GM19324 (cell line): ENCODE measurements at regions not wholly inside any gene's neighbourhood (a gene's known extent, or its start where the extent isn't known, plus 50 kb on each side); places are given as distances from the start of the nearest gene placed in this dataset.

Experiments used
- ATAC-seq: cut with Tn5 transposase; IDR thresholded peaks from one replicate; pipeline ENCODE4 v1.9.1; 2021; ENCODE audit warnings: mild to moderate bottlenecking, moderate library complexity; ENCODE audit not compliant: unreplicated experiment, low FRiP score

DNA sequence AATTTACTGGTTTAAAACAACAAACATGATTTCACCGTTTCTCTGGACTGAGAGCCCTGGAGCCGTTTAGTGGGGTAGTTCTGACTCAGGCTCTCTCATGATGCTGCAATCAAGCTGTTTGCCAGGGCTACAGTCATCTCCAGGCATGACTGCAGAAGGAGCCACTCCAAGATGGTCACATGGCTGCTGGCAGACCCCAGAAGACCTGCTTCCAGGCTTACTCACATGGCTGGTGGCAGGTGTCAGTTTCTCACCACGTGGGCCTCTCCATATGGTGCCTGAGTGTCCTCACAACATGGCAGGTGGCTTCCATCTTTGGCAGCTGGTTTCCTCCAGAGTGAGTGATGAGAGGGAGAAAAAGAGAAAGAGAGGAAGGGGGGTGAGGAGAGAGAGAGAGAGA is 378.3 kb upstream of the RGMA start:
- no peak for ATAC-seq

DNA sequence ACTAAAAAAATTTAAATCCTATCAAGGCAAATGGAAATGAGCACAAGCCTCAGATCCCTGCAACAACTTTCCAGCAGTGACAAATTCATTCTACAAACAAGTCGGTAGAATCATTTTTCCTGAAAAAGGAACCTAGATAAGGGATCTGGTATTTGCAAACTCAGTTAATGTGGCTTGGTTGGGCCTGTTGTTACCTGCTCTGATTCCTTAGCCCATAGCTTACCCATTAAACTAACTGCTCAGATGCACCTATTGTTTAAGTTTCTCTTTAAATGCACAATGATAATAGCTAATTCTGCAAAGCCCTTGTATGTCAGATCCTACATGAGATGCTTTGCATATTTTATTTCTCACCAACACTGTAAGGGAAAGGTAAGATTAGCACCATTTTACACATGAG is 377.4 kb upstream of the RGMA start:
- ATAC-seq: no peak

DNA sequence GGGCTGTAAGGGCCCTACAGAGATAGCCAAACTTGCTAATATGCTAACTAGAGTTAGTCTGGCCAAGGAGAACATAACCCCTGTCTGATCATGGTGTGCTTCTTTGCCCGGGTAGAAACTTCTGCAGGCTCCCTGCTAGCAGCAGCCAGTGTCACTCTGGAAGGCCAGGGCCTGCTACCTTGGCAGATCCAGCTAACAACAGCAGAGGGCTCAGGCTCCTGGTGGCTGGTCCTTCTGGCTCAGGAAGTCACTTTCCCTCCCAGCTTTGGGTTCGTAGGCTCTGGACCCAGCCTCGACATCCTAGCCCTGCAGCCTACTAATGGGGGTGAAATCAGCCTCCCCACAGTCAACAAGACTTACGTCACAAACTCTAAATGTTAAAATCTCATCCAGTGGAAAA is 373.7 kb upstream of the RGMA start:
- ATAC-seq: no peak

DNA sequence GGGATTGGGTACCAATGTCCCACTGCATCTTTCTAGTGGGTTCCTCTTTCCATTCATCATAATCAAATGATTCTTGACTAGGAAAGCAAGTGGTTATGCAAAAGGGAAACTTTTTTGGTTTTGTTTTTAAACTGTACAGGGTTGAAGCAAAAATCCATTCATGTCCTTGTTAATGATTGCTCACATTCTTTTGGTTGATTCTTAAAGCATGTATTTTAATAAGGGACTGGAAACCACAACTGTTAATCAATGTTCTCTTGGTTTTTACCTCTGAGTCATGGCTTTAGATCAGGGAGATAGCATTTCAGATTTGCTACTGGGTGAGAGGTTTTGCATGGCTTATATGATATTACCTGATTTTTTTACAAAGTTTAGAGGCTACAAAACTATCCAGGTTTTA is 371.7 kb upstream of the RGMA start:
- ATAC-seq: no peak

DNA sequence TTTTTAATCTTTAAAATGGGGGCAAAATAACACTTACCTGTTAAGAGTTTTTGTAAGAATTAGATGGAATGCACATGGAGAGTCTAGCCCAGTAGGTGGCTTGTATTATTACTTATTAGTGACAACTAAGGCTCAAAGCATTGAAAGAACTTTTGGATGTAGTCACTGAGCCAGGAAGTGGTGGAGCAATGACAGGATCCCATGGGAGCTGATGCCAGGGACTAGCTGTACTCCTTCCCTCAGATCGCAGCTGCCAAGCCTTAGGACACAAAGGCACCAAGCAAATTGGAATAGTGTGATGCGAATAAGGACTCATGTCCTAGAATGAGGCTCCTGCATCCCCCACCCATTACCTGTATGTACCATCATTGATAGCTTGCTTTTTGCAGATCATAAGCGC is 370.4 kb upstream of the RGMA start:
- no peak for ATAC-seq

DNA sequence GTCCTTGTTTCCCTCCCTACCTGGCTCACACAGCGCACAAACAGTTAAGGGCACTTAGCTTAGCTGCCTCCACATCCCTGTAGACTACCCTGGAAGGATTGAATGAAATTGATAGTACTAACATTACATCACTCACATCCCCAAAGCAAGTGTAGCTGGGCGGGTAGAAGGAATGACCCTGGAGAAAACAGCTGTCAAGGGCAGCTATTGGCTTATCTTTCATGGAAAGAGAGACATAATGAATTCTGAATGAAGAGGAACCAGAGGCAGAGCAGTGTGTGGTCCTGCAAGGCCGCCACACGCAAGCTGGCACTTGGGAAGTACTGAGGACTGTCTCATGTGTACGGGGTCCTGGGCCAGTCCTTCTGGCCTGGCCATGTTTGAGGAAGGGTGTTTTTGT is 369.6 kb upstream of the RGMA start:
- no peak for ATAC-seq

DNA sequence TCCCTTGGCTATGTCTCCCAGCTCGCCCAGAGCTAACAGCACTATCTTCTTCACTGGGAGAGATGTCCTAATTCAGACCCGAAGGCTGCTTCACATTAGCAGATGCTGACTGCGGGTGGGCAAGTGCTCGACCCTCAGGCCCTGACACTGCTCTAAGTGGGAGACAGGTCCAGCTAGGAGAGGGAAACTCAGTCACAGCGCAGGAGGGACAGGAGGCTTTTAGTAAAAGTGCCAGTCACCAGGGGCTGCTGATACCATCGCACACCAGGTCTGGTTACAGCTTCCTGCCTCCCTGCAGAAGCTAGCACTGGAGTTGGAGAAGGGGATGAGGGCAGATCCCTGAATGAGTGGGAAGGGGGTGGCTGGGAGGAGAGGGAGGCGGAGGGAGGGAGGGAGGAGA is 365.8 kb upstream of the RGMA start:
- ATAC-seq: no peak

DNA sequence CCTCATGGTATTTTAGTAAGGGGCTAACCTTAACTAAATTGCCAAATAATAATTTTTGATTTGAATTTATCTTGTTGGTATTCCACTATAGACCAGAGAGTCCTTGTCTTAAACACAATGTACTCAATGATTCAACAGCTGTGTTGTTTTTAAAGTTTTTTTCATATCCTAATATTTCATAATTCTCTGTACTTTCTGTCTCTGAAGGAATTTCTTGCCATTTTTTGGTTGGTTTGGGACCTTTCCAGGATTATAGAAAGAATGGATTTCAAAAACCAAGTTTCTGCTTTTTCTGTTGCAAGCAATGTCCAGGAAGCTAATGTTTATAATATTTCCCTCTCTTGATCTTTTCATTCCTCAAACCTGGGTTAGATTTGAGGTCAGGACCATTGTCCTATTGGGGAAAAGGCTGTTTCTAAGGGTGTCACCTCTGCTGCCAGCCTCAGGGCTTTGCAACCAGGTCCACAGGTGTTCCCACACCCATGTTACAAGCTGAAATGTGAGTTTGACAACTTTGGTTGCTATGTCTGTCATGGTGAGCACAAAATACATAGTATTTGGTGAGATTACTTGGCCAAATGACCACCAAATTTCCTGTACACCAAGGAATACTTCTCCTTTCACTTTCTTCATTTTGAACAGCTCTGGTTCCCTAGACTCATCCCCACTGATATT is 363.7 kb upstream of the RGMA start:
- ATAC-seq: no peak

DNA sequence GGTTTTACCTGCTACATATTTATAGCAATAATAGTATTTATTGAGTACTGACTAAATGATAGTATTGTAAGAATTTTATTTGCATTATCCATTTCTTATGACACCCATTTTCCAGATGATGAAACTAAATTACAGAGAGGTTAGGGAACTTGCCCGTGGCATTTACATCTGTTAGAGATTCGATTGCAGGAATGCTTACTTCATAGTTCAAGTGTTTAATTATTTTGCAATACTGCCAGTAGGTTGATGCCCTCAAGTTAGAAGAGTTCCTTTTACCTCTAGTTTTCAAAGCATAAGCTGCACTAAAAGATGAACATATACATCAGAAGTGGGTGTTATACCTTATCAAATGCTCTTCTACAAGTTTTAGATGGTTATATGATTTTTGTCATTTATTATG is 362.8 kb upstream of the RGMA start:
- no peak for ATAC-seq

DNA sequence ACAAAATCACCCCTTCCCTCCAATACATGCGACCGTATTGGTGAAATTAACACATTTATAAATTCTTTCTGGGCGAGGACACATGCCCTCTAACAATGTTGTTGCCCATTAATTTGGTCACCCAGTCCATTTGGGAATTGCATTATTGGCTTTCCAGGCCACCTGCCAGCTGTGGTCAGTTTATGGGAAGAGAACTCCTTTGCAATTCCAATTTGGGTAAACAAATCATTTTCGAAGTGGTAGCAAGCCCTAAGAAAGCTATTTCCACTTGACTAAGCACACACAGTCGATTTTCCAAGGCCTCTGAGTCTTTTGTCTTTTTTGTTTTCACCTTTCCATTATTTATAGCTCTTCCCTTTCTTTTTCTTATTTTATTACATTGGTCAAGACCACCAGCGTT is 362.3 kb upstream of the RGMA start:
- no peak for ATAC-seq

DNA sequence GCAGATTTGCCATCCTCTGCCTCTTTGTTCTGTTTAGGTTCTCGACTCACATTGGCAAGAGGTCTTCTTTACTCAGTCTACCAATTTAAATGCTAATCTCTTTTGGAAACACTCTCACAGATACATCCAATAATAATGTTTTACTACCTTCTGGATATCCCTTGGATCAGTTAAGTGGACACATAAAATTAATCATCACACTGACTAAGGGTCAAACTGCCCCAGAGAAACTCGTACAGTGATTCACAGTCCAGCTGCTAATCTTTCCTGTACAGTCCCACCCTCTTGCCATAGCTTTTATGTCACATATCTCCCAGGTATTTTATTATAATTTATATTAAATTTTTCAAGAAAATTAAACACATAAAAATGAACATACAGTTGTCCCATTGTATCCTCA is 360.8 kb upstream of the RGMA start:
- no peak for ATAC-seq

DNA sequence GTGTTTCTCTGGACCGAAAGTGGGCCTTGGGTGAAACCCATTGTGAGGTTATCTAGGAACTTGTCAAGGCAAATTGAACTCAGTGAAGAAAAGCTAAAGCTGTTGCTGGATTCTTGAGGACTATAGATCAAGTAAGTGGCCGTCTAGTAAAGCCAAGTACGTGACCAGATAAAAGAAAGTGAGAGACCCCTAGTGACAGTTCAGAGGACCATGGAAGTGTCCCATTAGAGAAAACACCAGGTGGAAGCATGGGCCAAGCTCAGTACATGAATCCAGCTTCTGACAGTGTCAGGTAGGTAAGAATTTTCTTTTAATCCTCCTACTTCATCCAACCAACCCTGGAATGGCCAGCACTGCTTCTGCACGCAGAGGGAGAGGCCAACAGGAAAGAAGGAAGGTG is 349.3 kb upstream of the RGMA start:
- no peak for ATAC-seq

DNA sequence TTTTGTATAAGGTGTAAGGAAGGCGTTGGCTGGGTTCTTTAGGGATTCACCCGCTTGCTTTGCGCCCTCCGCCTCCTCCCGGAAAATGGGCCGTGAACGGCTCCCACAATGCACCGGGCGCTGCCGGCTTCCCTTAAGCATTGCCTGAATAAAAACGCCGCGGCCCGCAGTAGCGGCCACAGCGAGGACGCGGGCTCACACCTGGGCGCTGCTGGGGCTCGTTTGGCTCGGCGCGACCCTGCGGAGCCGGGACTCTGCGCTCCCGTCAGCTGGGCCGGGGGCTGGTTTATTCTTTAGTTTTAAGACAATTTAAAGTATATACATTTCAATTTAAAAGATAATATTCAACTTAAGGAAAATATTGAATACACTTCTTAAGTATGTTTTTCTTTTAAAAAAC is 343.5 kb upstream of the RGMA start:
- no peak for ATAC-seq

DNA sequence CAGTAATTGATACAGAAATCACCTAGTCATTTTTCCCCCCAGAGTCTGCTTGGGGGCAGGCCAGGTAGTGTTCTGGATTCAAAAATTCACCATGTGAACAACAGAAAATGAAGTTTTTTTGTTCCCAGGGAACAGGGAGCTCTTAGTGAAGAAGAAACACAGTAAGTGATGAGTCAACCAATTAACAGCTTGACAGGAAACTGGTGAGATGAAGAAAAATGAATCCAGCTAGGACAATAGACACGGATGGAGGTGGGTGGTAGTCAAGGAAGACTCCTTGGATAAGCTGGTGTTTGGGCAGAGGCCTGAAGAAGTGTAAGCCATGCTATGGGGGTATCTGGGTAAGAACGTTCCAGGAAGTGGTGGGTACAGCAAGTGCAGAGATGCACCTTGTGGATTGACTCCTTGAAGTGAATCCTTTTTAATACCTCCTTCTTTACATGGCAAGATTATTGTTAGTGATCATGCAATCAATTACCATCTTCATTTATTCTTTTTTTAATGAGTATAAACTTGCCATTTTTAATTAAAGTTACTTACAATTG is 339.9 kb upstream of the RGMA start:
- ATAC-seq: no peak

DNA sequence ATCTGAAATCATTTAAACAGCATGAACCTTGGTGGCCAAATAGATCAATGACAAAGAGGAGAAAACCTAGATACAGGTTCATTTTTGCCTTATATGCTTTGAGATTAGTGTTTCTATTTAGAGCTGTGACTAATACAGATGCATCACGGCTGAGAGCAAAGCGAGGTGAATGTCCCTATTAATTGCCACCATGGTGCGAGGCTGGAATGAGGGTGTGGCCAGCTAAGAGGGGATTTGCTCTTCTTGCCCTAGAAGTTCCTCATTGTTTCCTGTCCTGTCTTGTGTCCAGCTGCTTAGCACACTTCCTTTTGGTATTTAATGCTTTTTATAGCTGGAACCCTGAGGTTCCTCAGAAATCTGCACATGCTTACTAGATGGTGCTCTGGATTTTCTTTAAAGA is 339.1 kb upstream of the RGMA start:
- ATAC-seq: no peak

DNA sequence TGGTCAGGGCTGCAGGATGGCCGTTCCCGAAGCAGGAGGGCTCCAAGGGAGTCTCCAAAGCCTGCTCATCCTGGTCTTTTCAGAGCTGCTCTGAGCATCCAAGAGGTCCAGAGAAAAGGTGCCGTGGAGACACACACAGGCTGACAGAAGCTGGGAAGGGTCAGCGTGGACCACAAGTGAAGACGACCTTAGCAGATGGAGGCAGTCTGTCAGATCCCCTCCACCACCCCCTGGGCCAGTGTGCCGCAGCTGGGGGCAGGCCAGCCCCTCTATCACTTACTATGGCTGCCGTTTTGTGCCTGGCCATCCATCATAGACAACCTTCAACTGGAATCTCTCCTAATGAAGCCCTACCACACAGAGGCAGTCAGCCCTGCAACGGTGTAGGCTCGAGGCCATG is 335.1 kb upstream of the RGMA start:
- ATAC-seq: no peak

DNA sequence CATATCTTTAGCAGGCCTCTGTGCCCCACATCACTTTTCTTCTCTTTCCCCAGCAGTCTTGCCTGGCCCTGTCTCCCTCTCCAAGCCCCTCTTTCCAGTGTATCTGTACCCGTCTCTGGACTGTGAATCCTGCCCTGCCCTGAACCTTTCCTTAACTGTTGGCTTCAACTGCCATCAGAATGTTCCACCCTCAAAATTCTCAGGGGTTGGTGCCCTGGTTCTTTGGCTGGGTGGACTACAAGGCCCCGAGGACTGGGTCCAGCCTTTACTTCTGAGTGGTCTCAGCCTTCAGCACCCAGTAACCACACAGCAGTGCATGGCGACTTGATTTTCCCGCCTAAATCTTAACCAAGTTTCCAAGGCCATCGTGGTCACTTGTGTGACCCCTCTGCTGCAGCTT is 333.5 kb upstream of the RGMA start:
- no peak for ATAC-seq

DNA sequence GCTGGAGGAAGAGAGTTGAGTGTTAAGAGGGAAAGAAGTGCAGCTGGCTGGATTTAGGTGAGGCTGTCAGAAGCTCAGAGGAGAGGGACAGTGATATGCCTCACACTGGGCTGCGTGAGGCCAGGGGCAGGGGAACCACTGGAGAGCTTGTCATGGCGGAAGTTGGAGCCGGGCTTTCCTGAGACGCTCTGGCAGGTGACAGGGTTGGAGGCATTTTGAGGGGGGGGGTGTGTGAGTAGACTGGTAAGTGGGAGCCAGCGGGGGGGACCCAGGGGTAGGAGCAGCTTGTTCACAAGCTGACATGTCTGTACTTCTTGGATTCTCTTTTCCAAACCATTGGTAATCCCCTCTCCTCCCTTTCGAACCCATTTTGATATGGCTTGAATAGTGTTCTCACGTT is 331.5 kb upstream of the RGMA start:
- no peak for ATAC-seq

DNA sequence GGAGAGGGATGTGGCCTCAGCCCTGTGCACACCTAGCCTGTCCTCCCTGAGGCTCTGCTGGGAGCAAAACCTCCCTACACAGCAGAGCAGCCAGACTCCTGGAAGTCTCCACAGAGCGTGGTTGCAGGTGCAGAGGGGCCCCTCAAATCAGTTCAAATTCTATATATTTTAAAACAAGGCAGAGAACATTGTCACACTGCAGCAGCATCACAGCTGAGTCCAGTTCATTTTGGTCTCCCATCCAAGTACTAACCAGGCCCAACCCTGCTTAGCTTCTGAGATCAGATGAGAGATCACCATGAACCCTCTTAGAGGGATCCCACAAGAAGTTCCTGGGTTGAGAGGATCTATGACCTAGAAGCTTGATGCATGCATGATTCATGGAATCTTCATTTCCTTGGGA is 331.0 kb upstream of the RGMA start:
- ATAC-seq: no peak

DNA sequence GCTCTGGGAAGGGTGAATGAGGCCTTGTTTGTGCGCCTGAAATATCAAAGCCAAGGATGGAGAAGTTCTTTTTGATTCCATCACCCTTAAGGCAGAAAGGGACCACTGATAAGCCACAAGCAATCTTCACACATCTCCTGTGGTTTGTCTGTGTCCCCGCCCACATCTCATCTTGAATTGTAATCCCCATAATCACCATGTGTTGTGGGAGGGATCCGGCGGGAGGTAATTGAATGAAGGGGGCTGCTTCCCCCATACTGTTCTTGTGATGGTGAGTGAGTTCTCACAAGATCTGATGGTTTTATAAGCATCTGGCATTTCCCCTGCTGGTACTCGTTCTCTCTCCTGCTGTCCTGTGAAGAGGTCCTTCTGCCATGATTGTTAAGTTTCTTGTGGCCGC is 329.6 kb upstream of the RGMA start:
- ATAC-seq: no peak

DNA sequence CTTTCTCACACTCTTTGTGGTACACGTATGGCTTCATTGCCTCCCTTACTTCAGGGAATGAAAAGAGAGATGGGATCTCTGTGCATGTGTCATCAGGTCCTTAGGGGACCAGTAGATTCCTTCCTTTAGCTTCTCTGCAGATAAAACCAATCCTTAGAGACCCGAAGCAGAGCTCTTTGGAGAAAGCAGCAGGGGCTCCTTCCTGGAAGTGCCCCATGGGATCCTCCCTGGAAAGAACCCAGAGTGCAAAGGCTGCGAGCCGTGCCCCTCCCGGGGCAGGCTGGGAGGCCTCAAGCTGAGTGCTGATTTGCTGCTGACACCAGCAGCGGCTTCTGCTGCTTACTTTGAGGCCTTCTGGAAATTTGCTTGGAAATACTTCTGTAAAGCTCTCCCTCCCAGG is 328.6 kb upstream of the RGMA start:
- ATAC-seq: no peak

DNA sequence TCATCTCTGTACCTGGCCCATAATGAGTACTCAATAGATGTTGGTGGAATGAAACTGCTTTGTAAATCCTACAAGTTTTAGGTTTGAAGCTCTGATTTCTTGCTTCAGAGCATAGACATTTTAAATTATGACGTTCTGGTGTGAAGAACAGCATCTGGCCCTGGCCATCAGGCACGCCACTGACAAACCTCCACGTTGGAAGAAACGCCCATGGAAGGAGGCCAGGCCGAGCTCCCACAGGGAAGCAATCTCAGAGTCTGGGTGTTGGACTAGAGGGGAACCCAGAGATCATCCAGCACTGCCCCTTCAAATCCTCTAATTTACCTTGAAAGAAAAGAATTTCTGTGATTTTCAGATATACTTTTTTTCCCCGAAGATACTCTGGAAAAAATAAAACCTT is 328.1 kb upstream of the RGMA start:
- no peak for ATAC-seq

DNA sequence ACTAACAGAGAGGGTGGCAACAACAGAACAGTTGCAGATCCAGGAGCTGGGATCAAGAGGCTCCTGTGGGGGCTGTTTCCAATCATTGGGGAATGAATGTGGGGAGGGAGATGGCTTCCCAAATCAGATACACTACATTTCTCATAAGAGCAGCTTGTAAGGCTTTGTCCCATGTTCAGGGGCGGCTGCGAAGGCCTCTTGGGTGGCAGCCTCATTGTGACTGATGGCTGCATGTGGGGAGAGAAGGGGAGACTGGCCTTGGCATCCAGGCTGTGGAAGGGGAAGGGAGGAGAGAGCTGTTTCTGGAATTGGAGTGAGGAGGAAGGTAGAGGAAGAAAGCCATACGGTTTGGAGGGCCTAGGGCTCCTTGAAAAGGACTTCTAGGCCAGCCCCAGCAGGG is 326.6 kb upstream of the RGMA start:
- ATAC-seq: no peak
